ENCODE measurements at regions not wholly inside any gene's neighbourhood (a gene's known extent, or its start where the extent isn't known, plus 50 kb on each side); places are given as distances from the start of the nearest gene placed in this dataset.

DNA sequence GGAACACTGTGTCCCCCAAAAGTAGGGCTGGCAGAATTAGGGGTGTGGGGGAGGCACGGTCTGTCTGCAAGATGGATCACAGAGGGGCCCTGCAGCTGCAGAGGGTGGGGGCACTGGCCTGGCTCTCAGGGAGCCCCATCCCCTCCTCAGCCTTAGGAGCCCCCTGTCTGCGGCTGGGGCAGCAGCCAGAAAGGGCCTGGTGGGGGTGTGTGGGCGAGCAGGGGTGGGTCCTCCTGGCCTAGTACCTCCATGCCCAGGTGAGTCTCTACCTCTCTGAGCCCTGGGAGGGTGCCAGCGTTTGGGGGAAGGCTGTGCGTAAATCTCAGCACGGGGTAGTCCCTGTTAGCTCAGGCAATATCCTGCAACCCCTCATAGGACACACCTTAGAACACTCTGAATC lies 280.5 kb upstream of the PPP2R2D start:
- TF ChIP-seq, protein P1, sequence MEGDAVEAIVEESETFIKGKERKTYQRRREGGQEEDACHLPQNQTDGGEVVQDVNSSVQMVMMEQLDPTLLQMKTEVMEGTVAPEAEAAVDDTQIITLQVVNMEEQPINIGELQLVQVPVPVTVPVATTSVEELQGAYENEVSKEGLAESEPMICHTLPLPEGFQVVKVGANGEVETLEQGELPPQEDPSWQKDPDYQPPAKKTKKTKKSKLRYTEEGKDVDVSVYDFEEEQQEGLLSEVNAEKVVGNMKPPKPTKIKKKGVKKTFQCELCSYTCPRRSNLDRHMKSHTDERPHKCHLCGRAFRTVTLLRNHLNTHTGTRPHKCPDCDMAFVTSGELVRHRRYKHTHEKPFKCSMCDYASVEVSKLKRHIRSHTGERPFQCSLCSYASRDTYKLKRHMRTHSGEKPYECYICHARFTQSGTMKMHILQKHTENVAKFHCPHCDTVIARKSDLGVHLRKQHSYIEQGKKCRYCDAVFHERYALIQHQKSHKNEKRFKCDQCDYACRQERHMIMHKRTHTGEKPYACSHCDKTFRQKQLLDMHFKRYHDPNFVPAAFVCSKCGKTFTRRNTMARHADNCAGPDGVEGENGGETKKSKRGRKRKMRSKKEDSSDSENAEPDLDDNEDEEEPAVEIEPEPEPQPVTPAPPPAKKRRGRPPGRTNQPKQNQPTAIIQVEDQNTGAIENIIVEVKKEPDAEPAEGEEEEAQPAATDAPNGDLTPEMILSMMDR (IDR thresholded peaks at IDR 0.05), result no peak
- no peak for TF ChIP-seq POLR2A (IDR thresholded peaks at IDR 0.05)

Data from Peyer's patch (tissue), 4 donors.